Panc1 (cell line): ENCODE measurements at regions not wholly inside any gene's neighbourhood (a gene's known extent, or its start where the extent isn't known, plus 50 kb on each side); places are given as distances from the start of the nearest gene placed in this dataset.

ENCODE experiments used
- ATAC-seq: fragments of 200-7000 bp; cut with Tn5 transposase; 2 replicates; pipeline ENCODE4 v1.9.1; 2020; ENCODE audit warnings: mild to moderate bottlenecking, moderate library complexity
- BruUV-seq: library from RNA; stranded (reverse); fragments of 400-500 nt; replicated peaks from 2 replicates; lab custom pipeline; 2021; lab: Mats Ljungman, UMichigan
- CTCF ChIA-PET: fragments of 300-600 bp; sonication (Branson Sonifier 250); formaldehyde crosslinking; loops from one replicate; lab custom pipeline; 2022; ENCODE audit warnings: antibody characterized with exemption; lab: Charles Lee
- POLR2A ChIA-PET: fragments of 300-600 bp; sonication (Branson Sonifier 250); formaldehyde crosslinking; loops from one replicate; lab custom pipeline; 2022; ENCODE audit warnings: antibody characterized with exemption; lab: Charles Lee
- DNase-seq: peaks from one replicate; pipeline ENCODE4 v3.0.0-alpha.2; 2010; ENCODE audit warnings: low read depth, low spot score
- H3K27ac ChIP-seq: 2 replicates; pipeline ENCODE4 v1.5.1; 2011; ENCODE audit warnings: mild to moderate bottlenecking, low read length, inconsistent platforms
- H3K27me3 ChIP-seq: fragments of 200-500 bp; sonication (Bioruptor generic); 2 replicates; pipeline ENCODE4 v1.6.0; 2014; ENCODE audit warnings: low read length, inconsistent platforms; ENCODE audit not compliant: control insufficient read depth, insufficient read depth
- H3K36me3 ChIP-seq: fragments of 200-500 bp; sonication (Bioruptor generic); 2 replicates; pipeline ENCODE4 v1.5.1; 2014; ENCODE audit warnings: inconsistent platforms, mild to moderate bottlenecking, low read length, moderate library complexity; ENCODE audit not compliant: control insufficient read depth, insufficient read depth
- H3K4me1 ChIP-seq: 2 replicates; pipeline ENCODE4 v1.5.1; 2011; ENCODE audit warnings: inconsistent platforms, mild to moderate bottlenecking, low read length, moderate library complexity; ENCODE audit not compliant: control insufficient read depth, insufficient read depth
- H3K4me3 ChIP-seq, 2 experiments: 2 replicates each; pipeline ENCODE4 v1.5.1; 2011 to 2012; ENCODE audit warnings: low read depth in 2 of 2, low read length in 2 of 2, mild to moderate bottlenecking in 2 of 2, inconsistent platforms in 1 of 2, moderate library complexity in 1 of 2
- H3K9me3 ChIP-seq: fragments of 200-500 bp; sonication (Bioruptor generic); 2 replicates; pipeline ENCODE4 v1.5.1; 2014; ENCODE audit warnings: low read depth, mild to moderate bottlenecking, inconsistent platforms, low read length, moderate library complexity; ENCODE audit not compliant: control insufficient read depth, insufficient read depth
- CTCF ChIP-seq: fragments of 450-650 bp; IDR thresholded peaks from 2 replicates; pipeline ENCODE4 v1.5.1; 2017; ENCODE audit warnings: mild to moderate bottlenecking
- POLR2AphosphoS5 ChIP-seq: IDR thresholded peaks from 2 replicates; pipeline ENCODE4 v1.6.1; 2012; ENCODE audit warnings: mild to moderate bottlenecking, low read depth, low read length, moderate library complexity
- SIN3A ChIP-seq: IDR thresholded peaks from 2 replicates; pipeline ENCODE4 v1.6.1; 2012; ENCODE audit warnings: low read depth, mild to moderate bottlenecking, low read length, moderate library complexity, borderline replicate concordance; ENCODE audit not compliant: insufficient read depth
- TCF7L2 ChIP-seq: IDR thresholded peaks from 2 replicates; pipeline ENCODE4 v1.6.1; 2011; ENCODE audit warnings: mild to moderate bottlenecking, low read depth, low read length, inconsistent platforms
- in situ Hi-C: cut with HindIII; loops from 2 replicates; pipeline ENCODE4 v1.10.0; 2016; ENCODE audit warnings: low sequenced_read_pairs, low pct_unique_long_range_greater_than_20kb
- intact Hi-C: fragments of 100-400 bp; cut with micrococcal nuclease; formaldehyde crosslinking; loops from one replicate; pipeline ENCODE4 v1.10.0; 2022; ENCODE audit not compliant: unreplicated experiment
- TF ChIP-seq, protein P1 (sequence below), 2 experiments: IDR thresholded peaks; 2 replicates each; pipeline ENCODE4 v1.6.1; 2011 to 2012; ENCODE audit warnings: low read depth in 2 of 2, control low read depth in 1 of 2, low read length in 1 of 2, mild to moderate bottlenecking in 1 of 2, moderate library complexity in 1 of 2; ENCODE audit not compliant: insufficient read depth in 1 of 2

DNA sequence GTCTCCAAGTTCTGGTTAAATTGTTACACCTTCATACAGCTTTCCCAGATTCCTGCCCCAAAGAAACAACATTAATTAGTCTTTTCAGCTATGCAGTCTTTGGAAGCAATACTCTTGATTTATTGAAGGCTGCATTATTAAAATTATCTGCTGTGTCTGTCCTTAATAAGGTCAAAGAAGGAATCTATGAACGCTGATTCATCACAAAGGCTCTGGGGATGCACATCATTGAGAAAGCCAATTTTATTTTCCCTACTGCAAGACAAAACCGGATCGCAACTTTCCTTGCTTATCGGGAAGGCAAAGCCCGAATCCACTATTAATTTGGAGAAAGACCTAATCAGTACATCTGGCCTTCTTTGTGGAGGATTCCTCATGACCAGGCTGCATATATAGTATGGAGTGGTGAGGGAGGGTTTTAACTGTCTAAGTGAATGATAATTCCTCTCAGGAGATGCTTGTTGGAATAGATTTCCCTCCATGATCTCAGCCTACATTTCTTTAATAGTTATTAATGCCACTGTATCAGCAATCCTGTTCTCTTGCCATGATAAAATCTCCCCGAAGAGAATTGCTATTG, 224.6 kb downstream of the PIK3C3 start:
- DNase-seq (no peak), ATAC-seq (no peak)
- in situ Hi-C loops, result no loop called here
- intact Hi-C loops, result no loop called here
- Histone ChIP-seq H3K27ac (no peak overlapping the region), H3K9me3 (no peaks in the 10 kb centered on the region), H3K4me1 (no peaks in the 10 kb centered on the region), H3K27me3 (no peaks in the 10 kb centered on the region), H3K36me3 (no peaks in the 10 kb centered on the region), H3K4me3 (no peak overlapping the region)
- TF ChIP-seq POLR2AphosphoS5 (no peak), SIN3A (no peak), TCF7L2 (no peak), CTCF (no peak)
- TF ChIP-seq, protein P1, sequence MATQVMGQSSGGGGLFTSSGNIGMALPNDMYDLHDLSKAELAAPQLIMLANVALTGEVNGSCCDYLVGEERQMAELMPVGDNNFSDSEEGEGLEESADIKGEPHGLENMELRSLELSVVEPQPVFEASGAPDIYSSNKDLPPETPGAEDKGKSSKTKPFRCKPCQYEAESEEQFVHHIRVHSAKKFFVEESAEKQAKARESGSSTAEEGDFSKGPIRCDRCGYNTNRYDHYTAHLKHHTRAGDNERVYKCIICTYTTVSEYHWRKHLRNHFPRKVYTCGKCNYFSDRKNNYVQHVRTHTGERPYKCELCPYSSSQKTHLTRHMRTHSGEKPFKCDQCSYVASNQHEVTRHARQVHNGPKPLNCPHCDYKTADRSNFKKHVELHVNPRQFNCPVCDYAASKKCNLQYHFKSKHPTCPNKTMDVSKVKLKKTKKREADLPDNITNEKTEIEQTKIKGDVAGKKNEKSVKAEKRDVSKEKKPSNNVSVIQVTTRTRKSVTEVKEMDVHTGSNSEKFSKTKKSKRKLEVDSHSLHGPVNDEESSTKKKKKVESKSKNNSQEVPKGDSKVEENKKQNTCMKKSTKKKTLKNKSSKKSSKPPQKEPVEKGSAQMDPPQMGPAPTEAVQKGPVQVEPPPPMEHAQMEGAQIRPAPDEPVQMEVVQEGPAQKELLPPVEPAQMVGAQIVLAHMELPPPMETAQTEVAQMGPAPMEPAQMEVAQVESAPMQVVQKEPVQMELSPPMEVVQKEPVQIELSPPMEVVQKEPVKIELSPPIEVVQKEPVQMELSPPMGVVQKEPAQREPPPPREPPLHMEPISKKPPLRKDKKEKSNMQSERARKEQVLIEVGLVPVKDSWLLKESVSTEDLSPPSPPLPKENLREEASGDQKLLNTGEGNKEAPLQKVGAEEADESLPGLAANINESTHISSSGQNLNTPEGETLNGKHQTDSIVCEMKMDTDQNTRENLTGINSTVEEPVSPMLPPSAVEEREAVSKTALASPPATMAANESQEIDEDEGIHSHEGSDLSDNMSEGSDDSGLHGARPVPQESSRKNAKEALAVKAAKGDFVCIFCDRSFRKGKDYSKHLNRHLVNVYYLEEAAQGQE (IDR thresholded peaks at IDR 0.05; ENCODE audit: insufficient read depth in 1 of 2, low read depth in 2 of 2, low read length in 1 of 2), result no peak
- CTCF ChIA-PET, result no interaction called here
- POLR2A ChIA-PET, result no interaction called here
- no TSS peak for BruUV-seq

- ATAC-seq, result no peak
- intact Hi-C loops (no loop called here), in situ Hi-C loops (no loop called here)
- no peak for TF ChIP-seq TCF7L2
- no peak for TF ChIP-seq SIN3A
- TF ChIP-seq POLR2AphosphoS5, result no peak
- TF ChIP-seq, protein P1 (IDR thresholded peaks at IDR 0.05; ENCODE audit: insufficient read depth in 1 of 2, low read depth in 2 of 2, low read length in 1 of 2), result no peak
- no peak for TF ChIP-seq CTCF
- Histone ChIP-seq H3K9me3 (no peaks in the 10 kb centered on the region), H3K27ac (no peak overlapping the region), H3K36me3 (no peaks in the 10 kb centered on the region), H3K4me3 (no peak overlapping the region), H3K27me3 (no peaks in the 10 kb centered on the region), H3K4me1 (no peaks in the 10 kb centered on the region)
- POLR2A ChIA-PET, result no interaction called here
- no TSS peak for BruUV-seq
- DNase-seq, result no peak
- CTCF ChIA-PET, result no interaction called here
Observed at GRCh38 chr18:42181474-42181873, 226.4 kb downstream of the PIK3C3 start.
